IMR-90 (cell line): ENCODE measurements at regions not wholly inside any gene's neighbourhood (a gene's known extent, or its start where the extent isn't known, plus 50 kb on each side); places are given as distances from the start of the nearest gene placed in this dataset.

Experiments used
- CTCF ChIP-seq: conservative IDR thresholded peaks from 2 replicates; pipeline ENCODE4 v1.5.1; 2012; ENCODE audit warnings: mild to moderate bottlenecking, low read depth, low read length, improper control_type of control experiment
- POLR2A ChIP-seq: IDR thresholded peaks from 2 replicates; pipeline ENCODE4 v1.6.1; 2012; ENCODE audit warnings: mild to moderate bottlenecking, low read depth, low read length

- TF ChIP-seq CTCF (no peak), POLR2A (no peak)
Observed at GRCh38 chr4:3873408-3874027, 107.3 kb downstream of the ADRA2C start.
